Right lobe of liver (tissue), 6 donors: ENCODE measurements at regions not wholly inside any gene's neighbourhood (a gene's known extent, or its start where the extent isn't known, plus 50 kb on each side); places are given as distances from the start of the nearest gene placed in this dataset.
A peak's percentile ranks its signal among the peaks of the same experiment; 100 is the strongest.

Experiments used
- ATAC-seq, 4 donors: fragments of 200-7000 bp; cut with Tn5 transposase; one replicate each; pipeline ENCODE4 v1.9.1; 2020; ENCODE audit warnings: mild to moderate bottlenecking in 4 of 4, moderate library complexity in 4 of 4
- DNase-seq, 3 donors: peaks; one replicate each; pipeline ENCODE4 v3.0.0-alpha.2; 2020
- H3K27ac ChIP-seq, 3 donors: fragments of 200-600 bp; one replicate each; pipeline ENCODE4 v1.8.0; 2022
- H3K27me3 ChIP-seq, 2 donors: fragments of 200-600 bp; one replicate each; pipeline ENCODE4 v1.8.0; 2022
- H3K36me3 ChIP-seq, 4 donors: fragments of 200-600 bp; sonication (generic) in 1 of 4; one replicate each; pipeline versions ENCODE4 v1.5.1 to v1.8.0; 2017 to 2022; ENCODE audit warnings: control low read depth in 1 of 4
- H3K4me1 ChIP-seq, 4 donors: fragments of 200-600 bp; sonication (generic) in 1 of 4; one replicate each; pipeline versions ENCODE4 v1.5.1 to v1.8.0; 2017 to 2022; ENCODE audit warnings: control low read depth in 1 of 4
- H3K4me3 ChIP-seq, 3 donors: fragments of 200-600 bp; one replicate each; pipeline ENCODE4 v1.8.0; 2022
- H3K9me3 ChIP-seq, 4 donors: fragments of 200-600 bp; sonication (generic) in 1 of 4; one replicate each; pipeline versions ENCODE4 v1.5.1 to v1.8.0; 2017 to 2022; ENCODE audit warnings: control low read depth in 1 of 4
- CTCF ChIP-seq, 4 donors: fragments of 200-600 bp in 3 of 4; fragments of 450-650 bp in 1 of 4; IDR thresholded peaks; one replicate each; pipeline versions ENCODE4 v1.5.1 to v1.8.0; 2016 to 2022; ENCODE audit warnings: antibody characterized with exemption in 4 of 4, mild to moderate bottlenecking in 2 of 4
- POLR2A ChIP-seq: fragments of 450-650 bp; IDR thresholded peaks from one replicate; pipeline ENCODE4 v1.6.1; 2017; ENCODE audit warnings: antibody characterized with exemption, mild to moderate bottlenecking
- WGBS: methylation state at CpG from one replicate; pipeline ENCODE4 v1.1.6; 2018; ENCODE audit warnings: low coverage, low lambda C conversion rate; ENCODE audit not compliant: insufficient coverage; ENCODE audit errors: missing lambda C conversion rate; 5-methylcytosine and 5-hydroxymethylcytosine counted together
- intact Hi-C, 2 donors: fragments of 100-400 bp; cut with DNase I; formaldehyde crosslinking; loops; one replicate each; pipeline versions ENCODE4 v1.11.2 to v1.14.1; 2022
- donor health status: DM: no; HTN: yes; CAD: no.
- donor health status: DM: no; HTN: no; CAD: no.
- donor health status: DM: no; HTN: no; CAD: no.
- donor health status: DM: no; HTN: yes; CAD: no.
- donor health status: DM: no; HTN: yes; CAD: no.

GRCh38 chr5:52656569-52657246, 131.0 kb upstream of the ITGA1 start:
- no peaks in the 10 kb centered on the region for H3K9me3 ChIP-seq
- no peak for TF ChIP-seq POLR2A
- no peak for TF ChIP-seq CTCF (IDR thresholded peaks at IDR 0.05)
- DNase-seq (no peak), ATAC-seq (no peak)
- H3K27ac ChIP-seq: no peak overlapping the region
- intact Hi-C loops: loop anchor here in 1 of 2 donors (10.0 kb wide), 1 partner anchor 1692 kb away; no protein-coding TSS in a partner anchor
- 31% methylated on average over 4 of the region's 4 CpGs for WGBS
- no peaks in the 10 kb centered on the region for H3K27me3 ChIP-seq
- H3K4me1 ChIP-seq: no peaks in the 10 kb centered on the region
- H3K4me3 ChIP-seq: no peak overlapping the region
- no peaks in the 10 kb centered on the region for H3K36me3 ChIP-seq

- TF ChIP-seq CTCF (IDR thresholded peaks at IDR 0.05): peak; percentile 48 to 58 (median 56)
- TF ChIP-seq POLR2A: no peak
- Histone ChIP-seq H3K9me3 (no peaks in the 10 kb centered on the region), H3K36me3 (no peaks in the 10 kb centered on the region), H3K4me1 (no peaks in the 10 kb centered on the region), H3K27ac (no peak overlapping the region), H3K27me3 (no peaks in the 10 kb centered on the region), H3K4me3 (no peak overlapping the region)
- intact Hi-C loops: loop anchor here in 1 of 2 donors (10.0 kb wide), 1 partner anchor 1692 kb away; no protein-coding TSS in a partner anchor
- ATAC-seq (peak; percentile 33 to 71 (median 60)), DNase-seq (no peak)
- 3% methylated on average over 3 of the region's 3 CpGs for WGBS
These were observed 130.5 kb upstream of the ITGA1 start for GRCh38 chr5:52657247-52657645.

GRCh38 chr5:52658246-52658645, 129.5 kb upstream of the ITGA1 start:
- Histone ChIP-seq H3K4me1 (no peaks in the 10 kb centered on the region), H3K27me3 (no peaks in the 10 kb centered on the region), H3K27ac (no peak overlapping the region), H3K9me3 (no peaks in the 10 kb centered on the region), H3K4me3 (no peak overlapping the region), H3K36me3 (no peaks in the 10 kb centered on the region)
- ATAC-seq (no peak), DNase-seq (no peak)
- 83% methylated on average over 2 of the region's 2 CpGs for WGBS
- intact Hi-C loops: loop anchor here in 1 of 2 donors (10.0 kb wide), 1 partner anchor 1693 kb away; no protein-coding TSS in a partner anchor
- no peak for TF ChIP-seq POLR2A
- no peak for TF ChIP-seq CTCF (IDR thresholded peaks at IDR 0.05)

GRCh38 chr5:52660621-52661020, 127.1 kb upstream of the ITGA1 start:
- Histone ChIP-seq H3K27ac (no peak overlapping the region), H3K36me3 (no peaks in the 10 kb centered on the region), H3K9me3 (no peaks in the 10 kb centered on the region), H3K4me1 (peaks cover 0 to 3% (median 0%) of the 10 kb centered on the region in 4 donors), H3K27me3 (no peaks in the 10 kb centered on the region), H3K4me3 (no peak overlapping the region)
- no peak for DNase-seq
- intact Hi-C loops: no loop called here
- no peak for TF ChIP-seq CTCF (IDR thresholded peaks at IDR 0.05)
- TF ChIP-seq POLR2A: no peak
- no peak for ATAC-seq
- WGBS: 70% methylated on average over 1 of the region's 1 CpG
